ENCODE measurements at regions not wholly inside any gene's neighbourhood (a gene's known extent, or its start where the extent isn't known, plus 50 kb on each side); places are given as distances from the start of the nearest gene placed in this dataset.

DNA sequence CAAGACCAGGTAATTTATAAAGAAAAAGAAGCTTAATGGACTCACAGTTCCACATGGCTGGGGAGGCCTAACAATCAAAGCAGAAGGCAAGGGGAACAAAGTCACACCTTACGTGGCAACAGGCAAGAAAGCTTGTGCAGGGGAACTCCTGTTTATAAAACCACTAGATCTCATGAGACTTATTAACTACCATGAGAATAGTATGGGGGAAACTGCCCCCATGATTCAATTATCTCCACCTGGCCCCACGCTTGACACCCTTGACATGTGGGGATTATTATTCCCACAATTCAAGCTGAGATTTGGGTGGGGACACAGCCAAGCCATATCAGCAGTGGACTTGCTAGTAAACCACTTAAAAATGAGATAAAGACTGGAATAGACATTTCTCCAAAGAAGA, 451.7 kb downstream of the DNAJB9 start:
- Histone ChIP-seq H3K9ac (ENCODE audit: low read length in 3 of 3) (no peak overlapping the region), H3K4me1 (ENCODE audit: control insufficient read depth in 2 of 3, insufficient read depth in 2 of 3, low read depth in 1 of 3, low read length in 3 of 3) (no peaks in the 10 kb centered on the region), H3K27ac (ENCODE audit: low read depth in 2 of 2, low read length in 2 of 2) (no peak overlapping the region), H3K27me3 (ENCODE audit: control insufficient read depth, insufficient read depth, low read length) (no peaks in the 10 kb centered on the region), H3K9me3 (ENCODE audit: control insufficient read depth in 2 of 3, insufficient read depth in 1 of 3, low read length in 3 of 3) (no peaks in the 10 kb centered on the region), H3K4me3 (ENCODE audit: low read length in 3 of 3) (no peak overlapping the region), H3K36me3 (ENCODE audit: control insufficient read depth in 2 of 3, insufficient read depth in 3 of 3, low read length in 3 of 3) (no peaks in the 10 kb centered on the region)
- intact Hi-C loops (cut with DNase I) = no loop called here
- no peak for FAIRE-seq
- no peak for TF ChIP-seq CTCF (IDR thresholded peaks at IDR 0.05; ENCODE audit: borderline replicate concordance, extremely low read depth, insufficient read depth)
- DNase-seq = no peak

DNA sequence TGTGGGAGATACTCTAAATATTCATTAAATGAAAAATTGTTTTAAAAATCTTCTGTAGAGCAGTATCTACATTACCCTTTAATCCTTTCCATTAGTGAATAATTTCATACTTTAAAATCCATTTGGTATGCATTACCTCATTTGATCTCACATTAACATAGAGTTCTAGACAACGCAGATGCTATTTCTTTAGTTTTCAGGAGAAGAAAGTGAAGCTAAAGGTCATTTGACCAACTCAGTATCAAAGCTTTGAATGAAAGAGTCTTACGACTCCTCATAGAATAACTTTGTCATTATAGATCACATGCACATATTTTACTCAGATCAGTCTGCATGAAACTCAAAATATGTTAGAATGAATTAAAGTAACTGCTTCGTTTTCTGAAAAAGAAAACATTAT, 460.2 kb downstream of the DNAJB9 start:
- TF ChIP-seq CTCF (IDR thresholded peaks at IDR 0.05; ENCODE audit: borderline replicate concordance, extremely low read depth, insufficient read depth) = no peak
- H3K27me3 ChIP-seq (ENCODE audit: control insufficient read depth, insufficient read depth, low read length) = no peaks in the 10 kb centered on the region
- no peak for DNase-seq
- no peak overlapping the region for H3K9ac ChIP-seq (ENCODE audit: low read length in 3 of 3)
- intact Hi-C loops (cut with DNase I) = no loop called here
- H3K9me3 ChIP-seq (ENCODE audit: control insufficient read depth in 2 of 3, insufficient read depth in 1 of 3, low read length in 3 of 3) = peaks cover 0 to 5% (median 0%) of the 10 kb centered on the region in 3 donors
- no peak for FAIRE-seq
- no peaks in the 10 kb centered on the region for H3K4me1 ChIP-seq (ENCODE audit: control insufficient read depth in 2 of 3, insufficient read depth in 2 of 3, low read depth in 1 of 3, low read length in 3 of 3)
- H3K36me3 ChIP-seq (ENCODE audit: control insufficient read depth in 2 of 3, insufficient read depth in 3 of 3, low read length in 3 of 3) = no peaks in the 10 kb centered on the region
- H3K4me3 ChIP-seq (ENCODE audit: low read length in 3 of 3) = no peak overlapping the region
- no peak overlapping the region for H3K27ac ChIP-seq (ENCODE audit: low read depth in 2 of 2, low read length in 2 of 2)

DNA sequence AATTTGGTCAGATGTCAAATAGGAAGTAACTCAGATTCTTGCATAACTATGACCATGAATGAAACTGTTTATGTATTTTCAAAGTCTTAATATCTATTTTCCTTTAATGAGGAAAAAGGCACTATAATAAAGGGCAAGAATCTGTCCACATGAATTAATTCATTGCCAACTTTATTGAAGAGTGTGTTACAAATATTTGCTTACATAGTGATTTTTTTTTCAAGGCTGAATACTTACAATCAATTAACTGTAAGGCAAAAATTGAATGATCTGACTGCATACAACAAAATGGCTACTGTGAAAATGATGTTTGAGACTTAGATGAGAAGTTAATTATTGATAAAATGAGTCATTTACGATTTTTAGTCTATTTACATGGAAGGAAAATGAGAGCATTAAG, 475.0 kb downstream of the DNAJB9 start:
- Histone ChIP-seq H3K27me3 (ENCODE audit: control insufficient read depth, insufficient read depth, low read length) (no peaks in the 10 kb centered on the region), H3K4me1 (ENCODE audit: control insufficient read depth in 2 of 3, insufficient read depth in 2 of 3, low read depth in 1 of 3, low read length in 3 of 3) (no peaks in the 10 kb centered on the region), H3K4me3 (ENCODE audit: low read length in 3 of 3) (no peak overlapping the region), H3K36me3 (ENCODE audit: control insufficient read depth in 2 of 3, insufficient read depth in 3 of 3, low read length in 3 of 3) (no peaks in the 10 kb centered on the region), H3K9me3 (ENCODE audit: control insufficient read depth in 2 of 3, insufficient read depth in 1 of 3, low read length in 3 of 3) (no peaks in the 10 kb centered on the region), H3K9ac (ENCODE audit: low read length in 3 of 3) (no peak overlapping the region), H3K27ac (ENCODE audit: low read depth in 2 of 2, low read length in 2 of 2) (no peak overlapping the region)
- FAIRE-seq (no peak), DNase-seq (no peak)
- no peak for TF ChIP-seq CTCF (IDR thresholded peaks at IDR 0.05; ENCODE audit: borderline replicate concordance, extremely low read depth, insufficient read depth)
- intact Hi-C loops (cut with DNase I) = no loop called here

DNA sequence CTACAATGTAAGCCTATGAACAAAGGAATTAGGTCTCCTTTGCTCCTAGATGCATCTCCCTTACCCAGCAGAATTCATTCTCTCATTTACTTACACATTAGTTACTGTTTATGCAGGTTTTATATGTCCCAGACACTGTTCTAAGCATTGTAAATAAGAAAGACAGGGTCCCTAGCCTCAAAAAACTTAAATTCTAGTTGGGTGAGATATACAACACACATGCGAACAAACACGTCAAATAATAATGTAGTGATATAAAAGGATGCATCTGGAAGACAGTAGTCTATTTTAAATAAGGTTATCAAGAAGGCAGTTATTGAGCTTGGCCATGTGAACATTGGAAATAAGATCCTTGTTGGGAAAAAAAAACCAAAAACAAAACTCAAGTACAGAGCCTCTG, 479.7 kb downstream of the DNAJB9 start:
- H3K4me3 ChIP-seq (ENCODE audit: low read length in 3 of 3) = no peak overlapping the region
- no peak overlapping the region for H3K9ac ChIP-seq (ENCODE audit: low read length in 3 of 3)
- no peaks in the 10 kb centered on the region for H3K36me3 ChIP-seq (ENCODE audit: control insufficient read depth in 2 of 3, insufficient read depth in 3 of 3, low read length in 3 of 3)
- H3K27ac ChIP-seq (ENCODE audit: low read depth in 2 of 2, low read length in 2 of 2) = no peak overlapping the region
- no peaks in the 10 kb centered on the region for H3K9me3 ChIP-seq (ENCODE audit: control insufficient read depth in 2 of 3, insufficient read depth in 1 of 3, low read length in 3 of 3)
- TF ChIP-seq CTCF (IDR thresholded peaks at IDR 0.05; ENCODE audit: borderline replicate concordance, extremely low read depth, insufficient read depth) = no peak
- H3K4me1 ChIP-seq (ENCODE audit: control insufficient read depth in 2 of 3, insufficient read depth in 2 of 3, low read depth in 1 of 3, low read length in 3 of 3) = no peaks in the 10 kb centered on the region
- intact Hi-C loops (cut with DNase I) = no loop called here
- no peaks in the 10 kb centered on the region for H3K27me3 ChIP-seq (ENCODE audit: control insufficient read depth, insufficient read depth, low read length)
- FAIRE-seq = no peak
- DNase-seq = no peak
